SH-SY5Y (cell line): ENCODE measurements at regions not wholly inside any gene's neighbourhood (a gene's known extent, or its start where the extent isn't known, plus 50 kb on each side); places are given as distances from the start of the nearest gene placed in this dataset.

Experiments used
- GATA2 ChIP-seq: IDR thresholded peaks from 2 replicates; pipeline ENCODE4 v1.6.1; 2011; ENCODE audit warnings: mild to moderate bottlenecking, low read depth, low read length
- GATA3 ChIP-seq: IDR thresholded peaks from 2 replicates; pipeline ENCODE4 v1.6.1; 2011; ENCODE audit warnings: low read depth, mild to moderate bottlenecking, low read length, moderate library complexity

DNA sequence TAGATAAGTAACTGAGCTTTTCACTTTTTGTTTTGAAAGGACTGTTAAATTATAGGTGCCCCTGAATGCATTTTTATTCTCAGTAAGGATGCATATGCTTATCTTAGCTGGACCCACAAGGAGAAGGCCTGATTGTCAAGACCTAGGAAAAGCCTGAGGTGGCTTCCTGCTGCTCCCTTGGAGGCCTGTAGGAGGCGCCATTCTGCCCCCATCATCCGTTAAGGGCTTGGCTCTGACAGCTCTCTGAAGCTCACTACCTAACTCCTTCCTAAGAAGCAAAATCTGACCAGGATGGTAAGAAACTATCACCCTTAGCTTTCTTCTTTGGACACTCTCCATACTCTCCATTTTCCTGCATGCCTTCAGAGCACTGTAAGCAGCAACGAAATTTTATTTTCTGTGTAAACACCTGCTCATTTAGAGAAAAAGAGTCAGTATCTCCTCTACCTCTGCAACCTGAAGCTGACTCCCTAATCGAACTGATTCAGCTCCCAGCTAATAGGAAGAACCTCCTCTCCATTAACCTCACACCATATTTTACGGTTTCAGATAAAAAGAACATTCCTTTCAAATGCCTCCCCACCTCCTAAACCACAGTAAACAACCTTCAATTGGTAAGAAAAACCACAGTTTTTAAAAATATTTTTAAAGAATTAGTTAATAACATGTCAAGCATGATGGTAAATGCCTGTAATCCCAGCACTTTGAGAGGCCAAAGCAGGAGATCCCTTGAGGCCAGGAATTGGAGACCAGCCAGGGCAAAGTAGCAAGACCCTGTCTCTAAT, 73.4 kb upstream of the EDNRA start:
- TF ChIP-seq GATA2 (no peak), GATA3 (no peak)
